ENCODE measurements at regions not wholly inside any gene's neighbourhood (a gene's known extent, or its start where the extent isn't known, plus 50 kb on each side); places are given as distances from the start of the nearest gene placed in this dataset.
A peak's percentile ranks its signal among the peaks of the same experiment; 100 is the strongest.
"Not testable (repeated sequence)": the region's sequence is repeated elsewhere in the genome, so short reads cannot be mapped to it uniquely, and the experiment has no call there.

- DNase-seq = no peak
These were observed 439.4 kb upstream of the ZNF462 start for GRCh38 chr9:106423575-106423974.

GRCh38 chr9:106432631-106433030 is 430.3 kb upstream of the ZNF462 start:
- no peak for DNase-seq

GRCh38 chr9:106438928-106439327 is 424.0 kb upstream of the ZNF462 start:
- DNase-seq = peak; percentile 73 to 91 (median 79)

GRCh38 chr9:106441283-106441682 is 421.7 kb upstream of the ZNF462 start:
- no peak for DNase-seq

GRCh38 chr9:106443520-106443919 is 419.4 kb upstream of the ZNF462 start:
- no peak for DNase-seq

- DNase-seq = no peak
These were observed 417.9 kb upstream of the ZNF462 start for GRCh38 chr9:106445107-106445506.

GRCh38 chr9:106449336-106449927 is 413.5 kb upstream of the ZNF462 start:
- DNase-seq = no peak

- DNase-seq = peak; percentile 27 to 53 (median 36)
These were observed 412.4 kb upstream of the ZNF462 start for GRCh38 chr9:106450549-106450948.

GRCh38 chr9:106451223-106451622 is 411.7 kb upstream of the ZNF462 start:
- no peak for DNase-seq

- no peak for DNase-seq
These were observed 406.4 kb upstream of the ZNF462 start for GRCh38 chr9:106456581-106456980.

- DNase-seq = peak in 1 of 3 donors; percentile 28
These were observed 395.7 kb upstream of the ZNF462 start for GRCh38 chr9:106467113-106467864.

GRCh38 chr9:106467865-106468164 is 395.2 kb upstream of the ZNF462 start:
- no peak for DNase-seq

GRCh38 chr9:106468431-106468830 is 394.5 kb upstream of the ZNF462 start:
- DNase-seq = no peak

- peak in 1 of 3 donors; percentile 21 for DNase-seq
These were observed 384.7 kb upstream of the ZNF462 start for GRCh38 chr9:106478312-106478711.

- peak in 2 of 3 donors; percentile 34 to 66 for DNase-seq
These were observed 384.2 kb upstream of the ZNF462 start for GRCh38 chr9:106478727-106479126.

GRCh38 chr9:106479679-106480078 is 383.3 kb upstream of the ZNF462 start:
- DNase-seq = peak in 2 of 3 donors; percentile 15 to 25

GRCh38 chr9:106481013-106481609 is 381.9 kb upstream of the ZNF462 start:
- DNase-seq = peak in 1 of 3 donors; percentile 38

- DNase-seq = peak in 1 of 3 donors; percentile 46
These were observed 380.2 kb upstream of the ZNF462 start for GRCh38 chr9:106482733-106483132.

- DNase-seq = no peak
These were observed 376.3 kb upstream of the ZNF462 start for GRCh38 chr9:106486685-106487084.

GRCh38 chr9:106487266-106487665 is 375.7 kb upstream of the ZNF462 start:
- DNase-seq = no peak

- DNase-seq = not testable (repeated sequence)
These were observed 370.8 kb upstream of the ZNF462 start for GRCh38 chr9:106492126-106492525.

GRCh38 chr9:106500171-106500570 is 362.8 kb upstream of the ZNF462 start:
- DNase-seq = no peak

GRCh38 chr9:106501210-106501609 is 361.8 kb upstream of the ZNF462 start:
- not testable (repeated sequence) for DNase-seq

Measured in muscle of back (tissue), 3 donors.